H9 (cell line): ENCODE measurements at regions not wholly inside any gene's neighbourhood (a gene's known extent, or its start where the extent isn't known, plus 50 kb on each side); places are given as distances from the start of the nearest gene placed in this dataset.

Experiments used
- DNase-seq: peaks from one replicate; pipeline ENCODE4 v3.0.0-alpha.2; 2017
- H2AFZ ChIP-seq: one replicate; pipeline ENCODE4 v1.6.1; 2013; ENCODE audit warnings: mild to moderate bottlenecking, low read length, control low read depth, moderate library complexity
- H2AK5ac ChIP-seq: 2 replicates; pipeline ENCODE4 v1.6.1; 2013; ENCODE audit warnings: low read length, control low read depth, mixed read lengths; ENCODE audit not compliant: insufficient read length
- H2BK120ac ChIP-seq: one replicate; pipeline ENCODE4 v1.6.1; 2013; ENCODE audit warnings: low read depth, mild to moderate bottlenecking, low read length, control low read depth, inconsistent platforms; ENCODE audit not compliant: poor library complexity, severe bottlenecking
- H2BK12ac ChIP-seq: 2 replicates; pipeline ENCODE4 v1.6.1; 2013; ENCODE audit warnings: low read length, control low read depth, mixed read lengths, low read depth; ENCODE audit not compliant: insufficient read length
- H2BK15ac ChIP-seq: 2 replicates; pipeline ENCODE4 v1.6.1; 2013; ENCODE audit warnings: low read depth, low read length, control low read depth
- H2BK20ac ChIP-seq: one replicate; pipeline ENCODE4 v1.6.1; 2013; ENCODE audit warnings: low read depth, mild to moderate bottlenecking, low read length, control low read depth, inconsistent platforms; ENCODE audit not compliant: poor library complexity, severe bottlenecking
- H2BK5ac ChIP-seq: 2 replicates; pipeline ENCODE4 v1.6.1; 2013; ENCODE audit warnings: low read length, control low read depth, mixed read lengths; ENCODE audit not compliant: insufficient read length
- H3K14ac ChIP-seq: 2 replicates; pipeline ENCODE4 v1.6.1; 2013; ENCODE audit warnings: low read length, control low read depth; ENCODE audit not compliant: insufficient read depth
- H3K18ac ChIP-seq: 2 replicates; pipeline ENCODE4 v1.6.1; 2013; ENCODE audit warnings: low read depth, mild to moderate bottlenecking, mixed read lengths, low read length, control low read depth; ENCODE audit not compliant: insufficient read length
- H3K23ac ChIP-seq: 2 replicates; pipeline ENCODE4 v1.6.1; 2013; ENCODE audit warnings: low read length, control low read depth, mixed read lengths, low read depth; ENCODE audit not compliant: insufficient read length
- H3K23me2 ChIP-seq: 2 replicates; pipeline ENCODE4 v1.6.1; 2013; ENCODE audit warnings: low read depth, mild to moderate bottlenecking, mixed read lengths, low read length, control low read depth; ENCODE audit not compliant: insufficient read length, poor library complexity, severe bottlenecking
- H3K27ac ChIP-seq: 2 replicates; pipeline ENCODE4 v1.5.1; 2013; ENCODE audit warnings: low read length, control low read depth, mixed read lengths, low read depth; ENCODE audit not compliant: insufficient read length
- H3K27me3 ChIP-seq: 2 replicates; pipeline ENCODE4 v1.6.1; 2013; ENCODE audit warnings: low read length, control low read depth, inconsistent platforms; ENCODE audit not compliant: insufficient read depth
- H3K4ac ChIP-seq: 2 replicates; pipeline ENCODE4 v1.6.1; 2013; ENCODE audit warnings: low read depth, mild to moderate bottlenecking, control low read depth, inconsistent platforms, low read length, moderate library complexity
- H3K4me1 ChIP-seq: 2 replicates; pipeline ENCODE4 v1.6.1; 2013; ENCODE audit warnings: low read length, control low read depth, inconsistent platforms; ENCODE audit not compliant: insufficient read depth
- H3K4me2 ChIP-seq: 2 replicates; pipeline ENCODE4 v1.6.1; 2013; ENCODE audit warnings: low read length, control low read depth, mixed read lengths; ENCODE audit not compliant: insufficient read length, insufficient read depth
- H3K56ac ChIP-seq: 2 replicates; pipeline ENCODE4 v1.6.1; 2013; ENCODE audit warnings: low read depth, mild to moderate bottlenecking, mixed read lengths, low read length, control low read depth; ENCODE audit not compliant: insufficient read length
- H3K79me1 ChIP-seq: 2 replicates; pipeline ENCODE4 v1.6.1; 2013; ENCODE audit warnings: low read depth, mild to moderate bottlenecking, moderate library complexity, low read length, control low read depth, inconsistent platforms; ENCODE audit not compliant: insufficient read depth, poor library complexity, severe bottlenecking
- H3K79me2 ChIP-seq: 2 replicates; pipeline ENCODE4 v1.6.1; 2013; ENCODE audit warnings: low read length, control low read depth, inconsistent platforms; ENCODE audit not compliant: insufficient read depth
- H3K9ac ChIP-seq: 2 replicates; pipeline ENCODE4 v1.6.1; 2013; ENCODE audit warnings: low read length, control low read depth, mixed read lengths; ENCODE audit not compliant: insufficient read length; ENCODE audit errors: extremely low read depth
- H3K9me3 ChIP-seq: one replicate; pipeline ENCODE4 v1.6.1; 2013; ENCODE audit warnings: low read depth, low read length, inconsistent platforms; ENCODE audit not compliant: control insufficient read depth
- H3T11ph ChIP-seq: one replicate; pipeline ENCODE4 v1.6.1; 2013; ENCODE audit warnings: mild to moderate bottlenecking, low read length, control low read depth, inconsistent platforms
- H4K20me1 ChIP-seq: one replicate; pipeline ENCODE4 v1.6.1; 2013; ENCODE audit not compliant: control insufficient read depth, insufficient read length, insufficient read depth
- H4K5ac ChIP-seq: 2 replicates; pipeline ENCODE4 v1.6.1; 2013; ENCODE audit warnings: low read depth, mild to moderate bottlenecking, mixed read lengths, low read length, control low read depth; ENCODE audit not compliant: insufficient read length
- H4K8ac ChIP-seq: replicated peaks from 2 replicates; pipeline ENCODE4 v1.6.1; 2013; ENCODE audit warnings: low read length, control low read depth, mixed read lengths, low read depth; ENCODE audit not compliant: insufficient read length
- H4K91ac ChIP-seq: 2 replicates; pipeline ENCODE4 v1.6.1; 2013; ENCODE audit warnings: low read depth, mild to moderate bottlenecking, moderate library complexity, mixed read lengths, low read length, control low read depth; ENCODE audit not compliant: insufficient read length
- H3K27ac Mint-ChIP-seq, 3 experiments: 2 replicates in 2 of 3; 3 replicates in 1 of 3; pipeline ENCODE4 v1.8.0; 2020 to 2021; ENCODE audit warnings: mixed read lengths in 3 of 3, mild to moderate bottlenecking in 1 of 3, moderate library complexity in 1 of 3
- H3K27me3 Mint-ChIP-seq: 2 replicates; pipeline ENCODE4 v1.8.0; 2021; ENCODE audit warnings: low read depth, mild to moderate bottlenecking, moderate library complexity, mixed read lengths
- H3K36me3 Mint-ChIP-seq, 3 experiments: 2 replicates in 2 of 3; 3 replicates in 1 of 3; pipeline ENCODE4 v1.8.0; 2020 to 2021; ENCODE audit warnings: low read depth in 3 of 3, mixed read lengths in 3 of 3; ENCODE audit not compliant: insufficient read depth in 1 of 3
- H3K4me1 Mint-ChIP-seq, 2 experiments: 2 replicates each; pipeline ENCODE4 v1.8.0; 2020; ENCODE audit warnings: mixed read lengths in 2 of 2
- H3K4me3 Mint-ChIP-seq, 2 experiments: 2 replicates in 1 of 2; 3 replicates in 1 of 2; pipeline ENCODE4 v1.8.0; 2020 to 2021; ENCODE audit warnings: mild to moderate bottlenecking in 2 of 2, mixed read lengths in 2 of 2, moderate library complexity in 1 of 2
- H3K9me3 Mint-ChIP-seq, 2 experiments: 2 replicates in 1 of 2; 3 replicates in 1 of 2; pipeline ENCODE4 v1.8.0; 2020; ENCODE audit warnings: mild to moderate bottlenecking in 2 of 2, mixed read lengths in 2 of 2, moderate library complexity in 1 of 2
- CTCF ChIP-seq: fragments of 200-600 bp; sonication (generic); conservative IDR thresholded peaks from 3 replicates; pipeline ENCODE4 v1.8.0; 2021; ENCODE audit warnings: antibody characterized with exemption, mild to moderate bottlenecking
- WGBS: extraction: QIAGEN DNeasy Blood & Tissue Kit; methylation state at CpG from one replicate; pipeline ENCODE4 v1.1.7; 2013; ENCODE audit warnings: missing lambda C conversion rate, low lambda C conversion rate, mixed read lengths; ENCODE audit not compliant: insufficient read length; ENCODE audit errors: extremely low coverage; 5-methylcytosine and 5-hydroxymethylcytosine counted together

- no peak for TF ChIP-seq CTCF
- no peak overlapping the region for H2AK5ac ChIP-seq
- H4K8ac ChIP-seq: no peak overlapping the region
- no peak overlapping the region for H3K4ac ChIP-seq
- no CpG with 5 or more reads among the region's 1 CpG for WGBS
- H3K4me1 ChIP-seq: peaks cover 3% of the 10 kb centered on the region; the same call in 1 of the 2 replicates
- no peak overlapping the region for H2BK5ac ChIP-seq
- H3K79me1 ChIP-seq: no peaks in the 10 kb centered on the region
- Mint-ChIP-seq H3K4me1 (peaks cover 31 to 35% of the 10 kb centered on the region in 2 experiments), H3K9me3 (no peaks in the 10 kb centered on the region), H3K27me3 (no peaks in the 10 kb centered on the region), H3K4me3 (no peak overlapping the region), H3K27ac (no peak overlapping the region), H3K36me3 (no peaks in the 10 kb centered on the region)
- no peak overlapping the region for H2BK20ac ChIP-seq
- H3K4me2 ChIP-seq: no peak overlapping the region
- H3K79me2 ChIP-seq: no peaks in the 10 kb centered on the region
- H2BK12ac ChIP-seq: no peak overlapping the region
- H4K91ac ChIP-seq: no peak overlapping the region
- no peak overlapping the region for H3K27ac ChIP-seq
- H3K14ac ChIP-seq: no peak overlapping the region
- no peak overlapping the region for H3T11ph ChIP-seq
- H4K5ac ChIP-seq: no peak overlapping the region
- H3K23ac ChIP-seq: no peak overlapping the region
- H2BK120ac ChIP-seq: no peak overlapping the region
- no peaks in the 10 kb centered on the region for H4K20me1 ChIP-seq
- H3K56ac ChIP-seq: no peak overlapping the region
- H3K9me3 ChIP-seq: no peaks in the 10 kb centered on the region
- DNase-seq: no peak
- H3K27me3 ChIP-seq: no peaks in the 10 kb centered on the region
- no peak overlapping the region for H2AFZ ChIP-seq
- H3K18ac ChIP-seq: no peak overlapping the region
- no peaks in the 10 kb centered on the region for H3K23me2 ChIP-seq
- no peak overlapping the region for H2BK15ac ChIP-seq
- H3K9ac ChIP-seq: no peak overlapping the region
These were observed 185.2 kb downstream of the NSUN3 start for GRCh38 chr3:94248042-94248441.
